GM12864 (cell line): ENCODE measurements at regions not wholly inside any gene's neighbourhood (a gene's known extent, or its start where the extent isn't known, plus 50 kb on each side); places are given as distances from the start of the nearest gene placed in this dataset.

Experiments used
- DNase-seq: peaks from one replicate; pipeline ENCODE4 v3.0.0-alpha.2; 2011; ENCODE audit warnings: low read depth
- H3K4me3 ChIP-seq: 2 replicates; pipeline ENCODE4 v1.5.1; 2011; ENCODE audit warnings: mild to moderate bottlenecking, low read depth, low read length, control low read depth
- CTCF ChIP-seq: IDR thresholded peaks from 2 replicates; pipeline ENCODE4 v1.5.1; 2011; ENCODE audit warnings: low read depth, mild to moderate bottlenecking, moderate library complexity, low read length, control low read depth, inconsistent platforms; ENCODE audit errors: missing control alignments

DNA sequence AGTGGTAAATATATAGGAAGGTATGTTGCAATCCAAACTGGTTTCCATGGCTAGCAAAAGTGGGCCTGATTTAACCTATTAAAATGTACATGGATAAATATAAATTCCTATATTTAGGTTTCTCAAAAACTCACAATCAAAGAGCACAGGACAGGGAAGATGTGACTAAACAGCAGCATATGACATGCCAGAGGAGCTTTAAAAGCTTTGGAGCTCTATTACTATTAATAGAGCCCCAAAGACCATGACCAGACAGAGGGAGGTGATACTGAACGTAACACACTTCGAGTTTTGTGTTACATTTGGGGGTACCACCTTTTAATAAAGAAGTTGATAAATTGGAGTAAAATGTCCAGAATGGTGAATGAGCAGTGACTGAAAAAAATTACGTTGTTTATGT, 179.5 kb upstream of the SLC14A2 start:
- H3K4me3 ChIP-seq, result no peak overlapping the region
- no peak for TF ChIP-seq CTCF
- DNase-seq, result no peak

DNA sequence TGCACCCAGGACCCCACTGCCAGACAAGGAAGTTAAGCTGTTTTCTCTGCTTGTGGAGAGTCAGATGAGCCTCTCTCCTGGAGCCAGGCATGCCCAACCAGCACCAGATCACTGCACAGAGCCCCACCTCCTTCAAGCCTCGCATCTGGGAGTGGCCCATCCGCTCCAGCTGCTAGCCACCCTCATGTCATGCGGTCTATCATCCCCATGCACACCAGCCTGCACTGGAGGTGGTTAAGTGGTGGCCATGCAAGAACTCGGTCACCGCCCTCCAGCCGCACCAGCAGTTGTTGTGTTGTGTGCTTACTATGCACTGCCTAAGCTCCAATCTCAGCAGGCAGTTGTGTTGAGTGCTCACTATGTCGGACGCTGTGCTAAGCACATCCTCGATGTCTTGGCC, 177.9 kb upstream of the SLC14A2 start:
- DNase-seq, result no peak
- H3K4me3 ChIP-seq, result no peak overlapping the region
- no peak for TF ChIP-seq CTCF

DNA sequence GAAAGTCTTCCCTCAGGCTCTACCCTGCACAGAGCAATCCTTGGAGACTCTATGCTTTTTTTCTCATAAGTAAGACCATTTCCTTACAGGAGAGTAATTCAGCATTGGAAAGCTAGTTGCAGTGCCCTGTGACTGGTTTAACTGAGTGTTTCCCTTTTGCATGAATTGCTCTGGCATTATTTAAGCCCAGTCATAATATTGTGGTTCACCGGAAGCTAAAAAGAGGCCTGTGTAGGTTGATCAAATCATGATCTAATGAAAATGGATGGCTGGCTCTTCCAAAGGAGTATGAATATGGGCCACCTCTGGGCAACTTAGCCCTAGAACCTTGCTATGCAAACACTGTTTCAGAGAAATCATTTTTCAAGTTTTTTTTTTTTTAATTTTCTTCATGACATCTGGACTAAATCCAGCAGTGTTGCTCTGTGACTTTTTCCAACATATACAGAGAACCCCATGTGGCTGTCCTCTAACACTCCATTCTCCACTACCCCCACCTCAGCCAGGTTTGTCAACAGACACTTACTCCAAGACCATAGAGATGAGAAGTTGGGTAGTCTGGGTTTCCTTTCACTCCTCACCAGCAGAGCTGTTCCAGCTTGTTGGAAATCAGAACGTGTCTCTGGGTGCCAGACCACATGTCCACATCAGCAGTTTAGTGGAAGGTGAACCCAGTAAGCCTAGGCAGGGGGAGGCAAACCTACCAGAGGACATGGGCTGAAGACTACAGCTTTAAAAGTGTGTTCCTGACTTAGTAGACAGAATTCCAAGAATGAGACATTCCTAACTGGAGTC, 175.2 kb upstream of the SLC14A2 start:
- H3K4me3 ChIP-seq, result no peak overlapping the region
- no peak for TF ChIP-seq CTCF
- no peak for DNase-seq

DNA sequence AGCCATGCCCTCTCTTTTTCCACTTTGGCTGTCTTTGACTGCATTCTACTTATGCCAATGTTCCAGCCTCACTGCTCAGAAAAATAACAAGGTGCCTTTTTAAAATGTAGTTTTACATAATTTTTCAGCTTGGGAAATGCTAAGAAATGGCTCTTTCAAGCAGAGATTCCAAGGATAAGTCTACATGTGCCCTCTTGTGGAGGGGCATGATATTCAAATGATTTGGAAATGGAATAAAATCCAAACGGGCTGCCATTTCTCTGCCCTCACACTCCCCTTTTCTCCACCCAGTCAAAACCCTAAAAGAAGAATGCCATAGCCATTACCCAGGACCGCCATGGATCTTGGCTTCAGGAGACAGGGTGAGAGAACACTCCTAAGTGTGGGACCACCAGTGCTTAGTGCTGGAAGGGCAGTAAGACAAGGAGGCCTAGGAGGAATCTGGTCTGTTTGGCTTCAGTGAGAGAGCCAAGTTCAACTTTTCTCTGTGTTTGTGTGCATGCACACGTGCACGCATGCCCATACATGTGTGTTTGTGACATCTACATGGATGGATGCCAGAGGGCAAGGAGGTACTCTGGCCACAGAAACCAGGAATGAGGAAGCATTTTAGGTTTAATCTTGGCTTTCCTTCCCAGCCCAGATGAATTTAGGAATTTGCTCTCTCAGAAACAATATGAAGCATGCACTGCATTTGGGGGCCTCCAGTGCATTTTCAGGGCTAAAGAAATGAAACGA, 174.0 kb upstream of the SLC14A2 start:
- TF ChIP-seq CTCF, result peak; percentile 7
- H3K4me3 ChIP-seq, result no peak overlapping the region
- no peak for DNase-seq

DNA sequence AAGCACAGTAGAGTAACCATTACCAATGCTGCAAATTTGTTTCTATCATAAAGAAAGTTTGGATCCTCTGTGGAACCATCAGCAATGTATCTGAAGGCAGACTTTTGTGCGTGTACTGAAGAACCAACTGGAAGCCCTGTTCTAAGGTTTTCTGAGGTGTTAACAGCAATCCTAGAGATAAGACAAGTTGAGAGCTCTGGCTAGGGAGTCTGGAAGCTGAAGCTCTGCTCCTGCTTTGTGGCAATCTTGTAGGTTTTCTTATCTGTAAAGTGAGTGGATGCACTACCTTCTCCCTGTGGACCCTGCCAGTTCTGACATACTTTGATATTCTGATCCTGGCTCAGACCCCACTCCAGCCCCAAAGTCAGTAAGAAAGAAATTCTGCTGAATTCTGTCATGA, 171.2 kb upstream of the SLC14A2 start:
- no peak for DNase-seq

More for the DNA sequence above, 171.2 kb upstream of the SLC14A2 start:
- H3K4me3 ChIP-seq, result no peak overlapping the region
- no peak for TF ChIP-seq CTCF
